Stimulated activated CD8-positive, alpha-beta memory T cell treated with anti-CD3 and anti-CD28 coated beads, Interleukin-12 subunit alpha, Interleukin-12 subunit beta, amount 100 ng/mL, for 24 hours (primary cell): ENCODE measurements at regions not wholly inside any gene's neighbourhood (a gene's known extent, or its start where the extent isn't known, plus 50 kb on each side); places are given as distances from the start of the nearest gene placed in this dataset.

Experiments
- DNase-seq: peaks from one replicate; pipeline ENCODE4 v3.0.0-alpha.2; 2020; ENCODE audit errors: extremely low read depth

DNA sequence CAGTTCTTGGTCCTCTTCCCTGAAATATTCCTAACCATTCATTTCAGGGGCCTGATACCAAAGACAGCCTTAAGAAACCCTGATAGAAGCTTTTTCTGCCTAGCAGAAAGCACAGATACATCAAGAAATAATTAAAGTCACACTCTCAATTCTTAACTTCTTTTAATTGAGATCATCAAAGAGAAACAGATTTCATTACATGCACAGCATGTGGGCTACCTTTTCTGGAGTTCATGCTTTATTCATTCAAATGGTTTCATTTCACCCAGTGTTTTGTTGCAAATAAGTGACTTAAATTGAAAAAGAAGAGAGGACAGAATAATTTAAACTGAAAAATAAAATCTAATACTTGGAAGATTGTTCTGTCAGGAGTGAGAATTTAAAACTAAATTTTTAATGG lies 192.6 kb upstream of the GGTLC1 start:
- no peak for DNase-seq

DNA sequence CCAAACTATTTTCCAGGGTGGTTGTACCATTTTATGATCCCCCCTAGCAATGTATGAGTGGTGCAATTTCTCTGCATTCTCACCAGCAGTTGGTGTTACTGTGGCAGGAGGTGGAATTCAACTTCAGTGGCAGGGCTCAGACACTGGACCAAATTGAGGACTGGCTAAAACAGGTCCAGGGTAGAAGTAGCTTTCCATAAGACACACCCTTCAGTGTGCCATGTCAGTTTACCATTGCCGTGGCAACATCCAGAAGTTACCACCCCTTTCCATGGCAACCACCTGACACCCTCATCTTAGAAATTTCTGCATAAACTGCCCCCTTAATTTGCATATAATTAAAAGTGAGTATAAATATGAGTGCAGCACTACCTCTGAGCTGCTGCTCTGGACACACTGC lies 180.7 kb upstream of the GGTLC1 start:
- no peak for DNase-seq

DNA sequence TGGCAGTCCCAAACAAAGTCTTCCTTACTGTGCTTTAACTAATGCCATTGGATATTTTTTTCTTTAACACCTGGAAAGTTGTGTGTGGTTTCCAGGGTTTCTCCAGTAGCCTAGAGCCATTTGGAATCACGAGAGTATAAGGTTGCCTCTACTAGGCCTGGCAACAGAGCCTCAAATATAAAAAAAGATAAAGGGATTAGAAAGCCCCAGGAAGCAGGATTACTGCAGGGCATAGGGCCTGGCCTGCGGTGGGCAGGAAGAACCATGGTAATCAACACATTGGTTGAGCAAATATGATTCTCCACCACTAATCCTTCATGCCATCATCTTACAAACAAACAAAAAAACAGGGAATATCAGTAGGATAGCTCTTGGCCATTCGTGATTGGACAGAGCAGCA lies 177.8 kb upstream of the GGTLC1 start:
- no peak for DNase-seq

DNA sequence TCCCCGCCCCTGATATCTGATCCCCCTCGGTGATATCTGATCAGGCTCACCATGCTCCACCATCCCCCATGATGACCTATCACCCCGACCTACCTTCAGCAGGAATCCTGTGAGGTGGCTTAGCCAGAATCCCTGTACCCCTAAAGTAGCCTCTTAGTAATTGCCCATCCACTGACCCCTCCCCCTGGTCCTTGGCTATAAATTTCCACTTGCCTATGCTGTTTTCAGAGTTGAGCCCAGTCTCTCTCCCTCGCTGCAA lies 177.5 kb upstream of the GGTLC1 start:
- DNase-seq: no peak

DNA sequence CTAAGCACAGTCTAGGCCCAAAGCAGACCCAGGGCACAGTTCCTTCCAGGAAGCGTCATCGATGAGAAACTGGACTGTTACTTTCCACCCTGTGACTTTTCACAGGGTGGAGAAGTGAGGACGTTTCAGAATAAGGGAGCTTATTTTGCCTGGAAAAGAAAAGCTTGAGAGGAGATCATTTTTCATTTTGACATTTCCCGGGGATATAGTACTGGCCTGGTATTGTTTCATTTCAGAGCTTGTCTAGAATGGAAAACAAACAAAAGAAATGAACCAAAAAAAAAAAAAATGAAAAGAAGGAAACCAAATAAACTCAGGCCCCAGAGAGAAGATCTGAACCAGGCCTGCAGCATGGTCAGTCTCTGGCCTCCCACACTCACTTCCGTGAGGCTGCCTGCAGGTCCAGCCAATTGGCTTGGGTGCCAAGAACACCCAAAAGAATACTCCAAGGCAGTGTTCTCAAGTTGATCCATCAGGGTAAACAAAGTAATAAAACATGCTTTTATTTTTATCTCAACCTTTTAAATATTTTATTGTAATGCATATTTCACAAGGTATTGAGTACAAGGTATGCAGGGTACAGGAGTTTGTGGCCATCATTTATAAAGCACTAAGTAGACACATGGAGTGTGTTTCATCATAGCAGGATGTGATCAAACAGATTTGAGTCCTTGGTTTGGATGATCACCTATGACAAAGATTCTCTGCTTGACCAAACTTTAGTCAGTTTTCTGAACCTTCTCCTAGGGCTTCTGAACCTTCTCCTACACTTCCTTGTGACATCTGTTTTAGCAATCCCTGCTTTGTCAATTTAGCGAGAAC lies 176.9 kb upstream of the GGTLC1 start:
- no peak for DNase-seq

DNA sequence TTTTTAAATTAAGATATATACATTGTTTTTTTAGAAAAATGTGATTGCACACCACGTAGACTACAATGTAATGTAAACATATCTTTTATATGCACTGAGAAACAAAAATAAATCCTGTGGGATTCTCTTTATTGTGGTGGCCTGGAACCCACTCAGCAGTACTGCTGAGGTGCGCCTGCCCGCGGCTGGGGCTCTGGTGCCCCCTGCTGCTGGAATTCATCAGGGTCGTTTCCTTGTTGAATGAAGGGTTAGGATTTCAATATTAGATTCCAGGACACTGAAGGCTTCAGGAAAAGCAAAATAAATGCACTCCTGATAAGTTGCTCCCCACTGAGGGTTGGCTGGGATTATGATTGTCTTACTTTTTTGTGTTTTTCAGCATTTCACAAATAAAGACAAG lies 175.8 kb upstream of the GGTLC1 start:
- DNase-seq: no peak

DNA sequence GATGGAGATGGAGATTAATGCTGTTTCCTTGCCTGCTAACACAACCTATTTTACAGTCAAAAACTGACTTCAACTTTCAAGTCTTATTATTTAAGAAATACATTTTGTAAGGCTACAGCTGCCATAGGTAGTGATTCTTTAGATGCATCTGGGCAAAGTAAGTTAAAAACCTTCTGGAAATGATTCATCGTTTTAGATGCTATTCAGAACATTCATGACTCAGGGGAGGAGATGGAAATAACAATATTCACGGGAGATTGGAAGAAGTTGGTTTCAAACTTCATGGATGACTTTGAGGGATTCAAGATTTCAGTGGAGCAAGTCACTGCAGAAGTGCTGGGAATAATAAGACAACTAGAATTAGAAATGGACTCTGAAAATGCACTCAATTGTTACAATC lies 174.9 kb upstream of the GGTLC1 start:
- no peak for DNase-seq

DNA sequence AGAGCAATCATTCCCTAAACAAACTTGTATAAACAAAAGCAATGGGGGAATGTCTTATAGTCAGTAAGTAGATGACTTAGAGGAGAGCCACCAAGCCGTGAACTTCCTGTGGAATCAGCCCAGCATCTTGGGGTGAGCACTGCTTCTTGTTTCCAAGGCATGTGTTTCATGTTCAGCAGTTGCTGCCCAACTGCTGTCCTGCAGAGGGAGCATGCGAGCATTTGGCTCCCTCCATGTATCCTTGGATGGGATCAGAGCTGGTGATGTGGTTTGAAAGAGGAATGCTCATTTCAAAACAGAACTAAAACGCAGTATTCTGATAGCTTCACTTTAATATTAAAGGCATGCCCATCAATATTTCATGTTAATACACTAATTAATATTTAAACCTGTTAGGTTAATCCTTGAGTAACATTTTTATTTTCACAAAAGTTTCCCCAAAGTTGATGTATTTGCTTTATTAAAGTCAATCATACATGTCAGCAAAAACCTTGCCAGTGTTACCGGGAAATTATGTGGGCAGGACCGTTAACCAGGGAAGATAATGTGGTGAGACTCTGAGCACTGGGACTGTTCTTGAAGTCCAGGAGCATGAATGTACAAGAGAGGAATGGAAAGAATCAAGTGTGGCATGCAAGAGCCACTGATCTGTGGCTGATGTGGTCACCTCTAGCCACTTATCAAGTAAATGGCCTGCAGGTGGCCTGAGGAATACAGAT lies 172.1 kb upstream of the GGTLC1 start:
- no peak for DNase-seq

DNA sequence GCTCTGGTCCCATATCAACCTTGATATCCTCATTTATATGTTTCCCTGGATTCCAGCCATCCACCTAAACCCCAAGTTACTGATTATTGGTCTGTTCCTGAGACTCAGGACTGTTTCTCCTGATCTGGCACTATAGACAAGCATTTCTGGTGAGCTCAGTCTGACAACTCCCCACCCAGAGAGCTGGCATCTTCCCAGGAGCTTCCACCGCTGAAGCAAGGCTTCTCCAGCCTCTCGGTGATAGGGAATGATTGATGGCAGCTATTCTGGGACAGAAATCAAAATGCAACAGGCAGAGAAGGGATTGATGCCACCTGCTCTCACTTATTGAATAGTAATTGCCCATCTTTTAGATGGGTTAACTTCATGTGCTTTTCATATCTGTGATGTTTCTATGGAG lies 169.7 kb upstream of the GGTLC1 start:
- DNase-seq: no peak

DNA sequence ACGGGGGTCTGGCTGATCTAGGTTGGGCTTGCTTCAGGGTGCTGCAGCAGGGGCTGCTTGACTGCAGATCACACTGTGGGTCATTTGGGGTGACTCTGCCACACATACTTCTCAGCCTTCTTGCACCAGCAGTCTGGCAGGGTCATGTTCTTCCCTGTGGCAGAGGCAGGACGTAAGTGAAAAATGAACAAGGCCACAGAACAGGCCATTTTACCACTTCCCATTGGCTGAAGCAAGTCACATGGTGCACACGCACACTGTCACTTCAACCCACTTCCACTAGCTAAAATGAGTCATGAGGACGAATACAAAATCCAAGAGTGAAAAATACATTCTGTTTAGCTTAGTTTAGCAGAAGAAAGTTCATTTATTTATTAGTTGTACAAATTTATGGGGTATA lies 168.6 kb upstream of the GGTLC1 start:
- DNase-seq: no peak

DNA sequence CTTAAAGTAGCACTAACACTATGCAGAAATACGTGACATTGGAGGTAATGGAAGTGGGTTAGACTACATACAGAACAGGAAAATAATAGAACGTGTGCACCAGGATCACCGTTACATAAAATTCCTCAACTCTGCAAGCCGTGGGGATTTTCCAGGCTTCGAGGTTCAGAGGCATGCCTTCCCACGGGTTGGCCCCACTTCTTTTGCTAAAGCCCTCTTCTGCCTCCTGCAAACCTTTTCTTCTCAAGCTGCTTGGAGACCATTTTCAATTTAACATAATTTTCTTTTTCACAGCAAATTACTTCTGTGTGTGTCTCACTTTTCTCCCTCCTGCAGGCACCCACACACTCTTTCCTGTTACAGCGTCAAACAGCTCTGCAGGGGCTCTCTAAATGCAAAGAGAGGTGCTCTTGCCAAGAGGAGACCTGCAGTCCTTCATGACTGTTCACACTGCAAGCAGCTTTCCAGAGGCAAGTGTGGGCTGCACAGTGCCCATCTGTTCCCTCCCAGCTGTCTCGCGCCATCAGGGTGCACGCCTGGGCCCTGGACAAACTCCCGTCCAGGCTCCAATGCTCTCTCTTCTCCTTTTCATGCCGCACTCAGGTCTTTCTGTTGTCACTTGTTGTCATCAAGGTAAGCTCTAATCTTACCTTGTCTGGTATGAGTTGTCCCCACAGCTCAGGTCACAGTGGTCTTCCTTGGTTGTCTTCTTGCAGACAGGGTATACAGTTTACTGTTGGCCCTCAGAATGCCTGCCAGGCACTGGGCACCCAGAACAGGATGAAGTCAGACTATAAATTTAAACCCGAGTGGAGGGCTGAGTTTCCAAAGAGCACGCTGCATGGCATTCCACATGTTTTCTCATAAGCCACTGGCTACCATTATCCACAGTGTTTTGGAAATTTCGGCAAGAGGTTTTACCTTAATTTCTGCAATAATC lies 164.8 kb upstream of the GGTLC1 start:
- no peak for DNase-seq

DNA sequence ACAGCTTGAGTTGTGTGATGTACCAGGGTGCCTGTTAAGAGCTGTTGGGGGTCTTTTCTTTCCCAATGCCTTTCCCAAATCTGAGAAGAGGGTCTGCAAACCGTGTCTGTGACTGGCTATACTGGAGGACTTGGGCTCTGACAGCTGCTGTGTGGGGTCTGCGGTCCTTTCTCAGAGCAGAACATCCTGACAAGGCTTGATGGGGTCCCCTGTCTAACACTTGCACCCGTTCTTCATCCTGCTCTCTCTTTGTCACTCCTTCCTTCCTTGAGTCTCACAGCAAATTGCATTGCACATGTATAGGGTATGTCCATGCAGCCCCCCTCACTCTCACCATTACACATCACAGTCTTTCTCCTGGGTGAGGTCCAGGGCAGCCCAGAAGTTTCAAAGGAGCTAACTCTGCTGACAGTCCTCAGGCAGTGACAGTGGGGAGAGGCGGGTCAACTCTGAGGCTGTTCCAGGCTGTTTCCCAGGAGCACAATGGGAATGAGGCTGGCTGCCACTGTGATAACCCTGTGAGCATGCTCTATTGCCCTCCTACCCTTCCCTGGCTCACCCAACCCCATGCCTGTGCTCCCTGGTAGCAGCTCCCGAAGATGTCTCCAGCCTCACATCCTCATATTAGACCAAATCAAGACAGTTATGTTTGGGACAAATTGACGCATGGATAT lies 163.2 kb upstream of the GGTLC1 start:
- no peak for DNase-seq

DNA sequence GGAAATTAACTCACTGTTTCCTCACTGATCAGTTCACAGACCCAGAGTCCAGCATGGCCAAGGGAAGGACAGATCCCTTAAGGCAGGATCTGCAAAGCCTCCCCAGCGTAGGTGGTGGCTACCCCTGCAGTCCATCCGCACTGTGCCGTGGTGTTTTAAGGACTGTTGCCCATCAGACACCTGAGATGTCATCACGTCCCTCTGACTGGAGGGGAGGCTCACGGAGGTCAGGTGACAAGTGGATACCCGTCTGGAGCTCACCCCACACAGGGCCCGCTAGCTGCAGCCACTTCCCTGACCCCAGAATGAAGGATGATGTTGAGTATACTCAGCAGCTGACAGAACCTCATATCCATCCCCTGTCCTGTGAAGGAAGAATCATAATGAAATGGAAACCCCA lies 161.8 kb upstream of the GGTLC1 start:
- DNase-seq: no peak

DNA sequence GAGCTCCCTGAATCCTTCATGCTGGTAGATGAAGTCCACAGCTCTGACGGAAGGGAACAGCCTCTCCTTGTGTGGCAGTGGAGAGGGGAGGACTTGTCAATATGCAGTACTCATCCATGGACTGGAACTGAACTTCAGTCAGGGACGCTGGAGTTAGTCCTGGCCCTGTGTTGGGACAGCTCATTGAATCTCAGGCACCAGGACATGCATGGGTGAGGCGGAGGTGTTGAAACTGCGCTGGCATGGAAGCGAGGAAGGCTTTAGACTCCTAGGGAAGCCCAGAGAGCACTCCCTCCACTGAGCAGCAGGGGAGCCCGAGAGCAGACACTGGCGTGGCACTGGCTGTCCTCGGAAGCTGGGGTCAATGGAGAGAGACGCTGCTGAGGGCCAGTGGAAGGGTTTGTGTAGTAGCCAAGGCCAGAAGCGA lies 161.3 kb upstream of the GGTLC1 start:
- DNase-seq: no peak

DNA sequence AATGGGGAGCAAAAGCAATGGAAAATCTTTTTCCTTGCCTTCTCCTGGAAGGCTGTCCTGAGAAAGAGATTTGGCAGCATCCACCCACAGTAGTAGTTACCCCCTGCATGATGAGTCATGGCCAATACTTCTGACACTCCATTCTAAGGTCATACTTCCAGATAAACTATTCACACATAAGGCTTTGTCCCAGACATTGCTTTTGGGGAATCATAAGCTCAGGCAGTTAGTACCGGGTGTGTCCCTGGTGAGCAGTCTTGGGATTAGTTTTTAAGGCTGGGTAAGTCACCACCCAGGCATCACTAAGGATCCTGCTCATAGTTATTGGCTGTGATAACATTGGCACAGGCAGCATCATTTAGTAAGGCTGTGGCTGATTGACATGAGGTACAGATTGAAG lies 160.6 kb upstream of the GGTLC1 start:
- DNase-seq: no peak

DNA sequence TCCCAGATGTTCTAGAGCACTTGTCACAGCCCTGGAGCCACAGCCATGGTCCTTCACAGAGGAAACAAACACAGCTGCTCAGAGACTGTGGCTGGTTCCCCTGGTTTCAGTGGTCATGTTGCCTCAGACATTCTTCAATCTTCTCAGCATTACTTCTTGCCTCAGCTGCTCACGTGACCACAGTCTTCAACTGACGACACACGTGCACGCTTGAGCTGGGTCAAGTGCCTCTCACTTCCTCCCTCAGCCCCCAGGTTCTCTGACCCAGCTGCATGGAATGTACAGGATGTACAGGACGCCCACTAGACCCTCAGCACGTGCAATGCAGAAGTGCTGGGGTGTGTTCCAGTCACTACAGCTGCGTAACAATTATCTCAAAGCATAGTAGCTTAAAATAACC lies 159.8 kb upstream of the GGTLC1 start:
- no peak for DNase-seq

DNA sequence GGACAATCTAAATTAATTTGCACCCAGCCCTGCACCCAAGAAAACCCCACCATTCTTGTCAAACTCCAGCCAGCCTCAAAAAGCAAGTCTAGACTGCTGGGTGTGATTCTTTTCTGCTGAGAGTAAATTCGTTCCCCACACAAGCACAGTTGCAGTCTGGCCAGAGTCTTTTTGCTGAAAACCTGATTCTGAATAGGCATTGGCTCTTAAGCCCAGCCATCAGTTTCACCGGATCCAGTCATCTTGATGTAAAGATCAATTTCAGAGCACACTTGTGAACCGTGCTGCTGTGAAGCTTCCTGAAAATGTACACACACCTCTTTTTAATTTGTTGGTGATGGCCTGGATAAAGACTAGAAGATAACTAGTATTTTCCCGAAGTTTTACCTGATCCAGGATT lies 159.4 kb upstream of the GGTLC1 start:
- no peak for DNase-seq

DNA sequence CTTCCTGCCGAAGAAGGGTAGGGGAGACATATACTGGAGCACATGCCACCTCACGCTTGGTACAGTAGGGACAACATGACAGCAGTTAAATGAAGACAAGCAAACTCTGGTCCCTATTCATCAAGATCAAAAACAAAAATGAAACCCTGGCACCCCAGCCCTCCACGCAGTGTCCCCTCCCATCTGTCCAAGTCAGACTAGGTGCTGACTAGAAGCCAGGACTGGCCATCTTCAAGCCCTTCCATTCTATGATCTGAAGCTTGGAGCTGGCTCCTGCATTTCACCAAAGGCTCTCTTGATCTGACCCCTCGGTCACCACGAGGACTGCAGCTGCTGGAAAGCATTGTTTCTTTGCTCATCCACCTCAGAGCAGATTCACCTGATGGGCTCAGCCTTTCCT lies 158.9 kb upstream of the GGTLC1 start:
- DNase-seq: no peak

DNA sequence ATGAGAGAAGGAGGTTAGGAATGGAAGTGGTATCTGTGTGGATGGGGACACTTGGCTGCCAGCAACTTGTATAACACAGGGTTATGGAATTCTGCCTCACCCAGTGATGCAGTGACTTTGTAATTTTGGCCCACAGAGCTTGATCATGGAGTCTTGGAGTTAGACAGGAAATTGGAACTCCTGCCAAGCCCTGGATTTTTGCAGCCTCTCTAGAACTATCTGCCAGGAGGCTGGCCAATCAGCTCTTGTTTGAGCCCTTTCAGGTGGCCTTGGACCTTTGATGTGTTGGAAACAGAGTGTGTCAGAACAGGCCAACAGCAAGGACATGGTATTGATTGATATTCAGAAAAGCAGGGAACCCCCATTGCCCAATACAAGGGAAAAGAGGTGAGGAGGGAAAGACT lies 157.7 kb upstream of the GGTLC1 start:
- DNase-seq: no peak

DNA sequence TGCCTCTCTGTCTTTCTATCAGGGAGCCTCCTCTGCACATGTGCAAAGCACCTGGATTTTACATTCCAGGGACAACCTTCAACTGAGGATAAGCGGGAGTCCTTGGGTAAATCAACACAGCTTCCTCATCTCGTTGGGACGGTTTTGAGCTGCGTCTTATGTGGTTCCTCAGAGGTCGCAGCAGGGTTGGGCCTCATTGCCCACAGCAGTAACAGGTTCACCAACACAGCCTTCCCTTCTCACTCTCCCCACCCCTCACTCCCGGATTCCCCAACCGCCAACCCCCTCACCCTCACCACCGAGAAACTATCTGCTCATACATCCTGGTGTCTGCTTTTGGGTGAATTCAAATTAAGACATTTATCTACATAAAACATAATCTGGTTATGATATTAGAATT lies 155.8 kb upstream of the GGTLC1 start:
- no peak for DNase-seq

DNA sequence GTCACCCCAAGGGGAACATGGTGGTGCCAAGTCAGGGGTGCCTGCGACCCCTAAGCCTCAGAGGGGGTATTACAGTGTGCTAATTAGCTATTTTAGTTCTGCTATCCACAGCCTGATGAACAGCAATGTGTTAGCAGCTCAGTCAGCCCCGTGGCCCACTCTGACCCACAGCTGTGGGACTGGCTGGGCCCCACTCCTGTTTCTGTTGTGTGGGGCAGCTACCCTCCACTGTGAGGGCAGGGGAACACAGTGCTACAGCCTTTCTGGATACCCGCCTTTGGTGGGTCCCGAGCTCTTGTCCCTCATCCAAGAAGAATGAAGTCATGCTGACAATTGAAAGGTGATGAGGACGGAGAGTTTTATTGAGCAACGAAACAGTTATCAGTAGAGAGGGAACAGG lies 152.5 kb upstream of the GGTLC1 start:
- DNase-seq: no peak

DNA sequence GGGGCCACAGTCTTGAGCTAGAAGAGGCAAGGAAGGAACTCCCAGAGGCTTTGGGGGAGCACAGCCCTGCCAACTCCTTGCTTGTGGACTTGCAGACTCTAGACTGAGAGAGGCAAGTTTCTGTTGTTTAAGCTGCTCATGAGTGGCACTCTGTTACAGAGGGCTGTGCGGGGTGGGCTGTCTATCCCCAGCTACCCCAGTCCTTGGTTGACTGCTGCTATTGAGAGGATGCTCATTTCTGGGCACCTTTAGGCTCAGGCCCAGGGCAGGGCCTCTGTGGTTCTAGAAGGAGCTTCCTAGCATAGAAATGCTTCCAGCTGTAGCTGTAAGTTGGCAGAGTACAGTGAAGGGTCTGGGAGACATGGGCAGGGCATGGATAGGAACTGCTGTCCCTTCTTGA lies 151.3 kb upstream of the GGTLC1 start:
- DNase-seq: no peak
